GM23338 (cell line): ENCODE measurements at regions not wholly inside any gene's neighbourhood (a gene's known extent, or its start where the extent isn't known, plus 50 kb on each side); places are given as distances from the start of the nearest gene placed in this dataset.

Experiments
- CREB1 ChIP-seq: fragments of 250-450 bp; sonication (Bioruptor Pico); IDR thresholded peaks from 2 replicates; pipeline ENCODE4 v1.5.0; 2020; ENCODE audit warnings: low read depth, mild to moderate bottlenecking, moderate library complexity
- CTCF ChIP-seq, 2 experiments: fragments of 200-600 bp in 1 of 2; sonication (generic) in 1 of 2; conservative IDR thresholded peaks; 2 replicates each; pipeline versions ENCODE4 v1.5.1 to v1.6.1; 2016 to 2017; ENCODE audit warnings: antibody characterized with exemption in 2 of 2, low read depth in 2 of 2, mild to moderate bottlenecking in 2 of 2, moderate library complexity in 1 of 2
- EZH2 ChIP-seq: fragments of 200-600 bp; sonication (generic); IDR thresholded peaks from one replicate; pipeline ENCODE4 v1.8.0; 2017; ENCODE audit warnings: antibody characterized with exemption, mild to moderate bottlenecking, low read depth; ENCODE audit not compliant: unreplicated experiment
- JUNB ChIP-seq: IDR thresholded peaks from one replicate; pipeline ENCODE4 v1.6.1; 2016; ENCODE audit warnings: antibody characterized with exemption; ENCODE audit not compliant: unreplicated experiment
- POLR2AphosphoS5 ChIP-seq: IDR thresholded peaks from 2 replicates; pipeline ENCODE4 v1.6.1; 2016; ENCODE audit warnings: antibody characterized with exemption, low read depth
- TF ChIP-seq, protein P1 (sequence below): IDR thresholded peaks from one replicate; pipeline ENCODE4 v1.6.1; 2018; ENCODE audit warnings: antibody characterized with exemption; ENCODE audit not compliant: unreplicated experiment

- no peak for TF ChIP-seq CTCF (conservative IDR thresholded peaks at IDR 0.05; ENCODE audit: low read depth in 2 of 2)
- TF ChIP-seq CREB1: no peak
- no peak for TF ChIP-seq POLR2AphosphoS5
- TF ChIP-seq JUNB: no peak
- no peak for TF ChIP-seq EZH2
- TF ChIP-seq, protein P1, sequence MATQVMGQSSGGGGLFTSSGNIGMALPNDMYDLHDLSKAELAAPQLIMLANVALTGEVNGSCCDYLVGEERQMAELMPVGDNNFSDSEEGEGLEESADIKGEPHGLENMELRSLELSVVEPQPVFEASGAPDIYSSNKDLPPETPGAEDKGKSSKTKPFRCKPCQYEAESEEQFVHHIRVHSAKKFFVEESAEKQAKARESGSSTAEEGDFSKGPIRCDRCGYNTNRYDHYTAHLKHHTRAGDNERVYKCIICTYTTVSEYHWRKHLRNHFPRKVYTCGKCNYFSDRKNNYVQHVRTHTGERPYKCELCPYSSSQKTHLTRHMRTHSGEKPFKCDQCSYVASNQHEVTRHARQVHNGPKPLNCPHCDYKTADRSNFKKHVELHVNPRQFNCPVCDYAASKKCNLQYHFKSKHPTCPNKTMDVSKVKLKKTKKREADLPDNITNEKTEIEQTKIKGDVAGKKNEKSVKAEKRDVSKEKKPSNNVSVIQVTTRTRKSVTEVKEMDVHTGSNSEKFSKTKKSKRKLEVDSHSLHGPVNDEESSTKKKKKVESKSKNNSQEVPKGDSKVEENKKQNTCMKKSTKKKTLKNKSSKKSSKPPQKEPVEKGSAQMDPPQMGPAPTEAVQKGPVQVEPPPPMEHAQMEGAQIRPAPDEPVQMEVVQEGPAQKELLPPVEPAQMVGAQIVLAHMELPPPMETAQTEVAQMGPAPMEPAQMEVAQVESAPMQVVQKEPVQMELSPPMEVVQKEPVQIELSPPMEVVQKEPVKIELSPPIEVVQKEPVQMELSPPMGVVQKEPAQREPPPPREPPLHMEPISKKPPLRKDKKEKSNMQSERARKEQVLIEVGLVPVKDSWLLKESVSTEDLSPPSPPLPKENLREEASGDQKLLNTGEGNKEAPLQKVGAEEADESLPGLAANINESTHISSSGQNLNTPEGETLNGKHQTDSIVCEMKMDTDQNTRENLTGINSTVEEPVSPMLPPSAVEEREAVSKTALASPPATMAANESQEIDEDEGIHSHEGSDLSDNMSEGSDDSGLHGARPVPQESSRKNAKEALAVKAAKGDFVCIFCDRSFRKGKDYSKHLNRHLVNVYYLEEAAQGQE: no peak
These were observed 144.1 kb downstream of the CDC42EP3 start for GRCh38 chr2:37527361-37527760.
